NCI-H2196 (cell line): ENCODE measurements at regions not wholly inside any gene's neighbourhood (a gene's known extent, or its start where the extent isn't known, plus 50 kb on each side); places are given as distances from the start of the nearest gene placed in this dataset.

ENCODE experiments used
- DNase-seq: peaks from one replicate; lab custom pipeline; 2025; ENCODE audit not compliant: unreplicated experiment; lab: John Stamatoyannopoulos, UW

DNA sequence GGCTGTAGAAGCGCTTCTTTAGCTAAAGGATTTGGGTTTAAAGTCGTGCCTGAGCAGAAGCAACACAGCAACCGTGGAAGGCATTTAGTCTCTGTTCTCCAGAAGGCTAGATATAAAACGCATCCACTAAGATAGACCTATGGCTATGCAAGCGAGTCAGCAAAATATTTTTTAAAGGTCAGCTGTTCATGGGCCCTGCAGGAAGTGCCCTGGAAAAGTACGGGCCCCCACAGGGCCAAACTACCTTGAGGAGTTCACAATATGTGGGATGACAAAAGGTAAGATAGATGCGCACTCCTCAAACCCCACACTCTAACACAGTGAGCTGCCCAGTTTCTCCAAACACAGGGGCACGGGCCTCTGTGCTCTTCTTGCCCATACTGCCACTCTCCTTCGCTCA, 261.6 kb downstream of the VPS13C start:
- DNase-seq: no peak

DNA sequence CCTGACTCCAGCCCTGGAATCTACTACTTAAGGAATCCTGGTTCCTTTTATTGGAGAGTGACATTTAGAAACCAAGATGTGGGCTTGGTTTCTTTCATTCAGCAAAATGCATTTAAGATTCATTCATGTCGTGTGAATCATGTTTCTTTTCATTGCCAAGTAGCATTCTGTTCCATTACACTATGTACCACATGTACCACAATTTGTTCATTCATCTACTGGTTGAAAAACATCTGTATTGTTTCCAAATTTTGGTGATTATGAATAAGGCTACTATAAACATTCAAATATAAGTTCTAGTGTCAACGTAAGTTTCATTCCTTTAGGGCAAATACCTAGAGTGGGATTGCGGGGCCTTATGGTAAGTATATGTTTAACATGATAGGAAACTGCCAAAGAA, 264.2 kb downstream of the VPS13C start:
- no peak for DNase-seq

DNA sequence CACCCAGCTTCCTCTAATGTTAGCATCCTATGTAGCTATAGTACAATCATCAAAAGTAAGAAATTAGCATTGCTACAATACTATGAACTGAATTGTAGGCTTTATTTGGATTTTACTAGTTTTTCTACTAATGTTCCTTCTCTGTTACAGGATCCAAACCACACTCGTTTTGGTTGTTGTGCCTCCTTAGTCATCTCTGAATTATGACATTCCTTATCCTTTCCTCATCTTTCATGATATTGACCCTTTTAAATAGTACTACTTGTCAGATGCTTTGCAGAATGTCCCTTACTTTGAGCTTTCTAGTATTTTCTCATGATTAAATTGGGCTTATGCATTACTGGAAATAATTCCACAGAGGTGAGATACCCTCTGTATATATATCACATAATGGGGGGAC, 265.4 kb downstream of the VPS13C start:
- DNase-seq: no peak

DNA sequence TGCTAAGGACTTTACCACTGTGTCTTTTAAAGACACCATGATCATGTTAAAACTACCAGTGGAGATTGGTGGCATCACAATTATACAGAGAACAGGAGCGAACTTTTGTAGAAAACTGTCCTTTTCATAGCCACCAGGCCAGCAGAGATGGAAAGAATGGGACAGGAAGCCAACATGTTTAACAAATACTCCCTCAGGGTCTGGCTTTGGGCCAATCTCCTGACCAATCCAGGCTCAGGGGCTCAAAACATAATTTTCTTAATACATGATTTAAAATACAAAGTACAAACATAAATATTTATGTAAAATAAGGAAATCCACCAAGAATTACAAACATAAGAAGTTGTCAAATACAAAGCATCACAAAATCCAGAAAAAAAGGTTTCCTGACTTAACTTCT, 266.0 kb downstream of the VPS13C start:
- no peak for DNase-seq

DNA sequence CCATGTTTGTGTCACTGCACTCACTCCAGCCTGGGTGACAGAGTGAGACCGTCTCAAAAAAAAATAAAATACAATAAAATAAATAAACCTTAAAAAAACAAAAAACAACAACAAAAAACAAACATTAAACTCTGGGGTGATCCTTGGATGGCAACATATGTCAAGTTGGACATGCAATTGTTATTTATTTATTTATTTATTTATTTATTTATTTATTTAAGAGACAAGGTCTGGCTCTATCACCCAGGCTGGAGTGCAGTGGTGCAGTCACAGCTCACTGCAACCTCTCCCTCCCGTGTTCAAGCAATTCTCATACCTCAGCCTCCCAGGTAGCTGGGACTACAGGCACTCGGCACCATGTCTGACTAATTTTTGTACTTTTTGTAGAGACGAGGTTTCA, 275.5 kb downstream of the VPS13C start:
- DNase-seq: no peak

DNA sequence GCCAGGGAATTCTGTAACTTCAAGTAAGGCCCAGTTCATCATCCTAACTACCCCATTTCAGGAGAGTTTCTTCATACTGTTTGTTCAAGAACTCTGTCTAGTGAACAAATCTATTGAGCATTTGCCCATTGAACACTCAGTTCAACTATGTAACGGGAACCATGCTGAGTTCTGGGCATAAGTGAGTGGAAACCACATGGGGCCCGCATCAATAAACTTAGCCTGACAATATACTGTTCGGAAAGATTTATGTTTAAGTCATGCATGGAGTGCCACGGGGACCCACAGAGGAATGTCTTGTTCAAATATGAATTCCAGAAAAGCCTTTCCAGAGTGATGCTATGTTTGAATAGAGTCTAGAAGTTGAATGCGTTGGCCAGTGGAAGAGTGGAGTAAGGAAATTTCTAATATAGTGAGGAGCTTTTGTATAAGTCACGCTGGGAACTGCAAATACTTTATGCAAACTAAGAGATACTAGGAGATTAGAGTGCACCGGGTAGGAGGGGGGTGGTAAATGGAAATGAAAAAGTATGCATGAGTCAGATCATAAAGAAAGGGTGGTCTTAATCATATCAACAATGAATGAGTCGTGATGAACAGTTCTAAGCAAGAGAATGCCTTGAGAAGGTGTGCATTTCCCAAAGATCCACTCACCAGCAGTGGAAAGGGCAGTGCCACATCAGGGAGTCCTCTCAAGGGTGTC, 279.8 kb downstream of the VPS13C start:
- no peak for DNase-seq

DNA sequence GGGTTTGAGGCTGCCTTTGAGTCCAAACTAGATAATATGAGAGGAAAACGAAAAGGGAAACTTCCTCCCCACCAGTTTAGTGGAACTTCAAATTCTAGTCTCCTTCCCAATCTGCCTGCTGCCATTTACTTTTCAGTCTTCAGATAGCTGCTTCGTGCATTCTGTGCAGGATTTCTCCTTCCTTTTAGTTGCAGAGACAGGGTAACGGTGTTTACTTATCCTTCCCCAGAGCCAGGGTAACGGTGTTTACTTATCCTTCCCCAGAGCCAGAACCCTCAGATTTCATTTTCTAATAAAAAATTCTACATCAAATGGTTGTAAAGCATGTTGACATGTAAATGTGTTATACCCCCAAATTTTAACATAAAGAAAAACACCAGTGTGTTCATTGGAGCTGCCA, 282.6 kb downstream of the VPS13C start:
- no peak for DNase-seq

DNA sequence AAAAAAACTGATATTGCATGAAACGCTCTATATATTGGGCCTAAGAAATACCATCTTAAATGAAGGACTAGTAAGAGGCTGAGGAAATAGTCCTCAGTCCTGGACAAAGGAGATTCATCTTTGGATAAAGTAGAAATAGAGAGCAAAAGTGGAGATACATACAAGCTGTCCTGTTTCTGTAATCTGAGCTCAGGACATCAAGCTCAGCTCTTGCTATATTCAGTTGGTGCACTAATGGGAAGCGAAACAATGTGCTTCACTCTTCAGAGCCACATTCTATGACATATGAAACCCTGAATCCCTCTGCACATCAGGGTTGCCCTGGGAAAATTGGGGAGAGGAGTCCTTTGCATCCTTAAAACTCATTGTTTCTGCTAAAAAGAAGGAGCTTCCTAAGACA, 290.7 kb downstream of the VPS13C start:
- DNase-seq: no peak

DNA sequence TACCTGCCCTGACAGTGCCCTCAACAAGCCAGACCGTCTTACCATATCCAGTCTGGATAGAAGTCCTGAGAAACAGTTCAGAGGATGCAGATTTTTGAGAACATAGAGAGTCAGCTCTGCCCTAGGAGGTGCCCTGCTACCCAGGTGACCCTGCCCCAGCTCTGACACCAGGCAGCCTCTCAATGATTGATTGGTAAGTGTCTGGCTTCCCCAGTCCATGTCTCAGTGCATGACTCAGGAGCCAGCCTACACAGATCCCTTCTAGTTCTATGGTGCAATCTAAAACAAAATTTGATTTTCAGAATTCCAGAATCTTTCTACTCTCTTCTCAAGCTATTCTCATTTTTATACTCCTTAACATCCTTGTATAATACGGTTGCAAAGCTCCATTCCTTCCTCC, 292.1 kb downstream of the VPS13C start:
- no peak for DNase-seq

DNA sequence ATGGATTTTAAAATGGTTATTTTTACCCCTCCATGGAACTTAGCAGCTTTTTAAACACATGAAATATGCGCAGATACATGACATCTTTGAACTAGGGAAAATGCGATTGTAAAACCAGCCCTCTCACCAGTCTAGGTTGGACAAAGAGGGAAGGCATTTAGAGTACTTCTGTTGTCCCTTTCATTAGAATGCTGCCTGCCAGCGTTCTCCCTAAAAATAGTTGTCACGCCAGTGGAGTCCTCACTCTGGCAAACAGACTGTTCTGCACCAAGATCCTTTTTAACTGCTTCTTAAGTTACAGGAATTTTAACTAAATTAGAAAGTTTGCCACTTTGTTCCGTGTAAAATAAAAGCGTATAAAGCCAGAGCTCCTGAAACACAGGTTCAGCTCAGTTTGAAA, 295.3 kb downstream of the VPS13C start:
- DNase-seq: no peak

DNA sequence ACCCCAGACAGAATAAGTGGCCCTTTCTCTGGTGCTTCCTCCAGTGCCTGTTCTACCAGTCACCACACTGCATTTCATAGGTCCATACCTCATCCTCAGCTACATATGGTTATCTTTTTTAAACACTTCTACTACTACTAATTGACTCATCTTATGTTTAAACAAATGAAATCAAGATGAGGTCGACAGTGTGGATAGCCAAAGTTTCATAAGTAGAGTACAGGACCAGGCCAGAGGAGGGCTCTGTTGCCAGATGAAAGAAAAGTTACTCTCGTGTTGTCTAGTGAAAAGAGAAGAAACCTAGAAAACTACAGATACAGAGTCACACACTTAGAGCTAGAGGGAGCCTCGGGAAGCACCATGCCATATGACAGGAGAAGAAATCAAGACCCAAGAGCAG, 296.1 kb downstream of the VPS13C start:
- no peak for DNase-seq

DNA sequence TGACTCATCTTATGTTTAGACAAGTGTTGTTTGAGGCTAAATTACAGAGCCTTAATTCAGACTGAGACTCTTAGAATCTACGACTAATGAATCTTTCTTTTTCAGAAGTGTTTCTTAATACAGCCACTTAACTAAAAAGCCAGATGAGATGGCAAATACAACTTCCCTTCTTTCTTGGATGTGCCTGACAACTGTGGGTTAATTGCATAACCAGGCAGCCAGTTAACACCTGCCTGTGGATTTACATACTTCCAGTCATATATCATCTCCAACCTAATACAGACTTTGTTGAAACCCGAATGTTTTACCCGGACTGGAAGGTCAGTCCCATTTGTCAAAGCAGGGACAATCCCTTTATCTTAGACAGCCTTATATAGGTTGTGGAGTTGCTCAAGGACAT, 297.6 kb downstream of the VPS13C start:
- DNase-seq: no peak

DNA sequence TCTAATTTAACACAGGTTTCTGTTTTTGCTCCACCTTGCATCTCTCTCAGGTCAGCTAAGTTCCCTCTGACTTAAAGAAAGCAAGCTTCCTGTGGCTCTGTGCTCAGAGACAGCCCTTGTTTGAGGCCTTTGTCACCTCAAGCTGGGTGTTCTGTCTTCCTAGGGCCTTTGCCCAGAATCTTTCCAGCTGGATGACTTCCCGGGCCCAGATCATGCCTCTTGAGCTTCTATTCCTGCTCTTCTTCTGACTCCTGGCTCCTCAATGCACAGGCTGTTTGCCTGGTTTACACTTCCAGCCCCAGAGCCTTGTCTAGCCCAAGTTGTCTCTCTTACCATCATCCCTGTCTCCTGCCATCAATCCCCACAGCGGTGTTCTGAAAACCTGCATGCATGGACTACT, 300.6 kb downstream of the VPS13C start:
- DNase-seq: no peak

DNA sequence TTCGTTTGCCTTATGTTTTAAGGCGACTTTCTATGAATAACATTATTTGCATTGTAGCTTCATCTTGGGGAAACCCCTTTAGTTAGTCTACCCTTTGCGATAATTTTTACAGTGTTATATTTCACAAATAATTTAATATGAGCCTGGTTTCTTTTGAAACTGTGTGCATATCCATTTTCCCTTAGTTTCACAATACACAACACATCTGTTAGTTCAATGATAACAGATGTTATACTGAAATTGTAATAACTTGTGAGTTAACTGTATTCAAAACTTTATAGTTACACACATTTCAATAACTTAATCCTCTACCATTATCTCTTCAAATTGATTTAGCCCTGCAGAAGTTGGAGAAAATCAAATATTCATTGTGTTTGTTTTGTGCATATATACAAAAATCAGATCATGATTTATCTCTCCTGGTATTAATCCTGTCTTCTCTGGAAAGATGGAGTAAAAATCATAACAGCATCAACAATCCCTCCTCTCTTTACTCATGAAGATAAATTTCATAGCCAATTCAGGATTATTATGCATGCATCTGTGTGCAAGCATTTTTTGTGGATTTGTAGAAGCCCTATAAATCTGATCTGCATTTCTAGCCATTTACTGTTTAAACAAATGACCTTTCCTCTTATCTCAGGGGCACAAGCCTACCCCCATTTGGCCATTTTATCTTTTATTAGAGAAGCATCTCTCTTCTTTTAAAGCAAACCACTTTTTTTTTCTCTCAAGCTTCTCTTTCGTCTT, 304.0 kb downstream of the VPS13C start:
- DNase-seq: no peak

DNA sequence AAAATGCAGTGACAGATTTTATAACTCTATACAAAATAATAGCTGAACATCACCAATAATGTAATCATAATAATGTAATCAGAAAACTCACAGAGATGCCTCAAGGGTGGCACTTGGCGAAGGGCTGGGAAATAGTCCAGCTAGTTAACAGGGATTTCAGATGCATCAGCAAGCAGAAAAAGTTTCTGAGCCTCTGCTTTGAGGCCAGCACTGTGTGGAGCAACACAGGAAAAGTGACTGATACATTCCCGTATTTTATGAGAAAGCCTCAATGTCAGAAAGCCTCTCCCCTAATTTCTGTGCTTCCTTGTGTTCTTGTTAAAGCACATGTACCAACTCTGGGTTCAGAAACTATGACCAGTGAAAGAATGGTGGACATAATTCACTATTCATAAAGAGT, 304.8 kb downstream of the VPS13C start:
- no peak for DNase-seq

DNA sequence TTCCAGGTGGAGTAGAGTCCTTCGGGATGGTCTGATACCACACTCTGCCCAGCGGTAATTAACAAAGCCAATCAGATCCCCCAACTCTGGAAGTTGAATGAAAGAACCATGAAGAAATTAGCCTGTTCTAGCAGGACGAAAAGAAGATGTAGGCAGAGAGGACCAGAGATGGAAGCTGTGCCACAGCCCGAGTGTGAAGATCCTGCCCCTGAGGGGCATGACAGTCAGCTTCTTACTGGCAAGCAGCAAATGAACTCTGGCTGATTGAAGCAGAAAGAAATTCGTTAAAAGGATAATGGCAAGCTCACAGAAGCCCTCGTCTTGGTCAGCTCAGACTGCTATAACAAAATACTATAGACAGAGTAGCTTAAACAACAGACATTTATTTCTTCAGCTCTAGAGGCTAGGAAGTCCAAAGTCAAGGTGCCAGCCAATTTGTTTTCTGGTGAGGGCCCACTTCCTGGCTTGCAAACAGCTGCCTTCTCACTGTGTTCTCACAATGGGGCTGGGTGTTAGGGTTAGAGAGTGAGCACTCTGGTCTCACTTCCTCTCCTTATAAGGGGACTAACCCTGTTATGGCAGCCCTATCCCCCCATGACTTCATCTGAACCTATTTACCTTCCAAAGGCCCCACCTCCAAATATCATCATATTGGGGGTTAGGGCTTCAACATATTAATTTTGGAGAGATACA, 307.1 kb downstream of the VPS13C start:
- no peak for DNase-seq

DNA sequence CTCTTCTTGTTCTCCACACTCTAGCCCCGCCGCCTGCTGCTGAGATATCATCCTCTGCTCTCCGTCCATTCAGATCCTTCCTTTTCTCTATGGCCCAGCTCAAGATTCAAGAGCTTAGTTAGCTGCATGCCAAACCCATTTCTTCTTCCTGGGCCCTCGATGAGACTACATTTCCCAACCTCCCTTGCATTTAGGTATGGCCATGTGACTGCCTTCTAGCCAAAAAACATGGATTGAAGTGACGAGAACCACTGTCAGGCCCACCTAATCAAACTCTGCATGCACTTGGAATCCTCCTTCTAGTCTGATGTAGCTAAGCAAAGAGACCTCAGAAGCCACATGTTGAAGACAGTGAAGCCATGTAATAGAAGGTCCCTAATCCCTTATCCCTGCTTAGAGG, 308.2 kb downstream of the VPS13C start:
- no peak for DNase-seq

DNA sequence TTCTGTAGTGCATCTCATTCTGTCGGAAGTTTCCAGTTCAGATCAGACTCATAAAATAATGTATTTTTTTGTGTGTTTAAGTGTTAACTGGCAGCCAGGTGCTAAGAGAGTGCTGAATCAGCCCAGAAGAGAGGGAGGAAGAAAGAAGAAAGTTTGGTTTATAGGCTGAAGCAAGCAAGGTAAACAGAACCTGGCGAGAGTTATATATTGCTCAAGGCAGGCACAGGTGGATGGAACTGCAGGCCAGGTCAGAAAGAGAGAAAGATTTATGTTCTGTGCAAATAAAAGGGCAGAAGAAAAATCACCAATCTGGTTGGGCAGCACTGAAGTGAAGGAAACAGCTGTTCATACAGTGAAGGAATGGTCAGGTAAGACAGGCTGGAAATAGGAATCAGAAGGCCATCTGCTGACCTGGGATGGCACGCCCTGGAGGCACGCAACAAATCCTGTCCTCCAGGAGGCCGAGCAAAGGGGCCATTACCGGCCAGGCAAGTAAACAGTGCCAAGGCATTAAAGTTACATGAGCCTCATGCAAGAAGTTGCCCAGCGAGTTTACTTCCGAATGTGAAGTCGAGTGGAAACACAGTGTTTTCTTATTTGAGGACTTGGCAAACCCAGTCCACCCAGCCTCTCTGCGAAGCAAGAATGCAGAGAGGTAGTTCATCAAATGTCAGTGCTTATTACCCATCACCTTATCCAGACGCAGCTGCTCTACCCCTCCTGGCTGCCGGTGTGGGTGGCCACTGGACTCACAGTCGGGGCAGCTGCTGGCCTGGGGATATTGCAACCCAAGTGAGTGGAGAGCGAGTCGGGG, 309.8 kb downstream of the VPS13C start:
- DNase-seq: peak; percentile 64

DNA sequence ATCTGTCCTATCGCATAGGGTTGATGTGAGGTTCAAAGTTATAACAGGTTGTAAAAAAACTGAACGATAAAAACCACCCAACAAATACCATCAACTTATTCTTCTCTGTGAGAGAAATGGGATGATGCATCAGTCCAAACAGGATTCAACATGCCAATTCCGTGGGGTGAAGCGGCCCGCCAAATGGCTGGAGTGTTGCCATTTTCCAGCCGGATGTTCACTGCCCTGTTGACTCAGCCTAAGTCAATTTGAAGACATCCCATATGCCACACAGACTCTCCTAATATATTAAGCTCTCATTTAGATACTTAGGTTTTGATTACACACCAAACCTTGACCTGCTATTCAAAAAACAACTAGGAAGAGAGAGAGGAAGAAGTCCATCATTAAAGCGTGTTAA, 311.1 kb downstream of the VPS13C start:
- no peak for DNase-seq

DNA sequence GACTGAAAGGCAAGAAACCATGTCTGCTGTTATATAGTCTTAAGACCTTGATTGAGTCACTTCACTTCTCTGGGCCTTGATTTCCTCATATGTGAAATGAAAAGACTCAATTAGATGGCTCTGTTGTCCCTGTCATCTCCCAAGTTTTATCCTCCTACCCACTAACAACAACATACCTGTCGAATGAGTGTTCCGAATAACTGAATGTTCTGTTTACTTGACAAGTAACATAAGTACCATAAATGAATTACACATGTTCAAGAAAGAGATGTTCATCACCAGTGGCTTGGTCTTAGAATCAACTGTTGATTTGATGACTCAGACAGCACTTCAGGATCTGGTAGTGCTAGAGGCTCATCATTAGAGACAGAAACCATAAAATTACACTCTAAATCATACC, 311.7 kb downstream of the VPS13C start:
- no peak for DNase-seq

DNA sequence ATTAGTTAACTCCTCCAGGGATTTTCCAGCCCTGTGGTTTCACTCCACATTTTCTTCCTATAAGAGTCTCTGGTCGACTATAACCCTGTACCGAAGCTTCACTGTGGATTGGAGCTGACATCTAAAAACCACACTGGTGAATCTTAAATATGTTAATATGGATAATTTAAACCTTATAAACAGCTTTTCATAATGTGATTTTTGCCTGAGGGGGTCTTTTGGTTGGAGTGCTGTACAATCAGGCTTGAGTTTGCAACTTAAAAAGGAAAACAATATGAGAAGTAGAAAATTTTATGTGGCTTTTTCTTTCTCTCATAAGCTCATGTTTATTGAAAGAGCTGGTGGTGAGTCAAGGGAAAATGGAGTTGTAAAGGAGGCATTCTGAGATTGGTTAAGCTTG, 313.7 kb downstream of the VPS13C start:
- no peak for DNase-seq
